Frontal cortex (tissue), 3 donors: ENCODE measurements at regions not wholly inside any gene's neighbourhood (a gene's known extent, or its start where the extent isn't known, plus 50 kb on each side); places are given as distances from the start of the nearest gene placed in this dataset.
"Not testable (repeated sequence)": the region's sequence is repeated elsewhere in the genome, so short reads cannot be mapped to it uniquely, and the experiment has no call there.

Experiments
- DNase-seq, 2 donors: peaks; one replicate each; pipeline ENCODE4 v3.0.0; 2012; ENCODE audit warnings: low spot score in 2 of 2
- FAIRE-seq: peaks from 2 replicates; lab custom pipeline; 2012; peaks lifted over from hg19 to GRCh38; lab: Jason Lieb, UNC
- donor health status: control.
- donor health status: control.
- donor health status: control.

- no peak for FAIRE-seq
- no peak for DNase-seq
These were observed 144.4 kb upstream of the ATXN7L3B start for GRCh38 chr12:74393272-74393671.

GRCh38 chr12:74394647-74395046 lies 143.0 kb upstream of the ATXN7L3B start:
- DNase-seq (no peak), FAIRE-seq (no peak)

GRCh38 chr12:74401035-74401434 lies 136.6 kb upstream of the ATXN7L3B start:
- no peak for DNase-seq

GRCh38 chr12:74401966-74402365 lies 135.7 kb upstream of the ATXN7L3B start:
- FAIRE-seq: no peak
- DNase-seq: no peak

More at GRCh38 chr12:74401035-74401434, 136.6 kb upstream of the ATXN7L3B start:
- FAIRE-seq: no peak

GRCh38 chr12:74403221-74403470 lies 134.5 kb upstream of the ATXN7L3B start:
- not testable (repeated sequence) for DNase-seq, FAIRE-seq

- DNase-seq (no peak), FAIRE-seq (no peak)
These were observed 129.0 kb upstream of the ATXN7L3B start for GRCh38 chr12:74408601-74409166.

- FAIRE-seq (peak; percentile 97), DNase-seq (no peak)
These were observed 124.9 kb upstream of the ATXN7L3B start for GRCh38 chr12:74412606-74413230.

GRCh38 chr12:74415633-74416032 lies 122.0 kb upstream of the ATXN7L3B start:
- FAIRE-seq: peak; percentile 87

GRCh38 chr12:74418573-74418972 lies 119.1 kb upstream of the ATXN7L3B start:
- no peak for DNase-seq
- FAIRE-seq: peak; percentile 6

More at GRCh38 chr12:74415633-74416032, 122.0 kb upstream of the ATXN7L3B start:
- DNase-seq: peak in 1 of 2 donors; percentile 8

GRCh38 chr12:74424778-74425177 lies 112.9 kb upstream of the ATXN7L3B start:
- no peak for FAIRE-seq
- DNase-seq: no peak

GRCh38 chr12:74426091-74426490 lies 111.5 kb upstream of the ATXN7L3B start:
- no peak for FAIRE-seq
- no peak for DNase-seq

GRCh38 chr12:74429535-74429934 lies 108.1 kb upstream of the ATXN7L3B start:
- FAIRE-seq: no peak

GRCh38 chr12:74431801-74432200 lies 105.8 kb upstream of the ATXN7L3B start:
- FAIRE-seq (no peak), DNase-seq (no peak)

More at GRCh38 chr12:74429535-74429934, 108.1 kb upstream of the ATXN7L3B start:
- DNase-seq: no peak

GRCh38 chr12:74440469-74440868 lies 97.2 kb upstream of the ATXN7L3B start:
- no peak for DNase-seq
- FAIRE-seq: no peak

GRCh38 chr12:74441872-74442271 lies 95.8 kb upstream of the ATXN7L3B start:
- DNase-seq: no peak
- FAIRE-seq: no peak

- DNase-seq (no peak), FAIRE-seq (no peak)
These were observed 91.2 kb upstream of the ATXN7L3B start for GRCh38 chr12:74446466-74446865.

- no peak for DNase-seq
- no peak for FAIRE-seq
These were observed 87.8 kb upstream of the ATXN7L3B start for GRCh38 chr12:74449872-74450271.

- DNase-seq (no peak), FAIRE-seq (no peak)
These were observed 83.5 kb upstream of the ATXN7L3B start for GRCh38 chr12:74454109-74454508.

- DNase-seq: no peak
- no peak for FAIRE-seq
These were observed 82.2 kb upstream of the ATXN7L3B start for GRCh38 chr12:74455429-74455828.

- DNase-seq: no peak
- FAIRE-seq: no peak
These were observed 81.2 kb upstream of the ATXN7L3B start for GRCh38 chr12:74456431-74456830.

- no peak for FAIRE-seq
- no peak for DNase-seq
These were observed 69.2 kb upstream of the ATXN7L3B start for GRCh38 chr12:74468401-74468800.

- no peak for FAIRE-seq
- DNase-seq: no peak
These were observed 61.4 kb upstream of the ATXN7L3B start for GRCh38 chr12:74476234-74476633.
